ENCODE measurements at regions not wholly inside any gene's neighbourhood (a gene's known extent, or its start where the extent isn't known, plus 50 kb on each side); places are given as distances from the start of the nearest gene placed in this dataset.

- no peak for TF ChIP-seq ETS1 (IDR thresholded peaks at IDR 0.05)
- no peak for TF ChIP-seq STAT1 (IDR thresholded peaks at IDR 0.05; ENCODE audit: unreplicated experiment)
- TF ChIP-seq, protein P1, sequence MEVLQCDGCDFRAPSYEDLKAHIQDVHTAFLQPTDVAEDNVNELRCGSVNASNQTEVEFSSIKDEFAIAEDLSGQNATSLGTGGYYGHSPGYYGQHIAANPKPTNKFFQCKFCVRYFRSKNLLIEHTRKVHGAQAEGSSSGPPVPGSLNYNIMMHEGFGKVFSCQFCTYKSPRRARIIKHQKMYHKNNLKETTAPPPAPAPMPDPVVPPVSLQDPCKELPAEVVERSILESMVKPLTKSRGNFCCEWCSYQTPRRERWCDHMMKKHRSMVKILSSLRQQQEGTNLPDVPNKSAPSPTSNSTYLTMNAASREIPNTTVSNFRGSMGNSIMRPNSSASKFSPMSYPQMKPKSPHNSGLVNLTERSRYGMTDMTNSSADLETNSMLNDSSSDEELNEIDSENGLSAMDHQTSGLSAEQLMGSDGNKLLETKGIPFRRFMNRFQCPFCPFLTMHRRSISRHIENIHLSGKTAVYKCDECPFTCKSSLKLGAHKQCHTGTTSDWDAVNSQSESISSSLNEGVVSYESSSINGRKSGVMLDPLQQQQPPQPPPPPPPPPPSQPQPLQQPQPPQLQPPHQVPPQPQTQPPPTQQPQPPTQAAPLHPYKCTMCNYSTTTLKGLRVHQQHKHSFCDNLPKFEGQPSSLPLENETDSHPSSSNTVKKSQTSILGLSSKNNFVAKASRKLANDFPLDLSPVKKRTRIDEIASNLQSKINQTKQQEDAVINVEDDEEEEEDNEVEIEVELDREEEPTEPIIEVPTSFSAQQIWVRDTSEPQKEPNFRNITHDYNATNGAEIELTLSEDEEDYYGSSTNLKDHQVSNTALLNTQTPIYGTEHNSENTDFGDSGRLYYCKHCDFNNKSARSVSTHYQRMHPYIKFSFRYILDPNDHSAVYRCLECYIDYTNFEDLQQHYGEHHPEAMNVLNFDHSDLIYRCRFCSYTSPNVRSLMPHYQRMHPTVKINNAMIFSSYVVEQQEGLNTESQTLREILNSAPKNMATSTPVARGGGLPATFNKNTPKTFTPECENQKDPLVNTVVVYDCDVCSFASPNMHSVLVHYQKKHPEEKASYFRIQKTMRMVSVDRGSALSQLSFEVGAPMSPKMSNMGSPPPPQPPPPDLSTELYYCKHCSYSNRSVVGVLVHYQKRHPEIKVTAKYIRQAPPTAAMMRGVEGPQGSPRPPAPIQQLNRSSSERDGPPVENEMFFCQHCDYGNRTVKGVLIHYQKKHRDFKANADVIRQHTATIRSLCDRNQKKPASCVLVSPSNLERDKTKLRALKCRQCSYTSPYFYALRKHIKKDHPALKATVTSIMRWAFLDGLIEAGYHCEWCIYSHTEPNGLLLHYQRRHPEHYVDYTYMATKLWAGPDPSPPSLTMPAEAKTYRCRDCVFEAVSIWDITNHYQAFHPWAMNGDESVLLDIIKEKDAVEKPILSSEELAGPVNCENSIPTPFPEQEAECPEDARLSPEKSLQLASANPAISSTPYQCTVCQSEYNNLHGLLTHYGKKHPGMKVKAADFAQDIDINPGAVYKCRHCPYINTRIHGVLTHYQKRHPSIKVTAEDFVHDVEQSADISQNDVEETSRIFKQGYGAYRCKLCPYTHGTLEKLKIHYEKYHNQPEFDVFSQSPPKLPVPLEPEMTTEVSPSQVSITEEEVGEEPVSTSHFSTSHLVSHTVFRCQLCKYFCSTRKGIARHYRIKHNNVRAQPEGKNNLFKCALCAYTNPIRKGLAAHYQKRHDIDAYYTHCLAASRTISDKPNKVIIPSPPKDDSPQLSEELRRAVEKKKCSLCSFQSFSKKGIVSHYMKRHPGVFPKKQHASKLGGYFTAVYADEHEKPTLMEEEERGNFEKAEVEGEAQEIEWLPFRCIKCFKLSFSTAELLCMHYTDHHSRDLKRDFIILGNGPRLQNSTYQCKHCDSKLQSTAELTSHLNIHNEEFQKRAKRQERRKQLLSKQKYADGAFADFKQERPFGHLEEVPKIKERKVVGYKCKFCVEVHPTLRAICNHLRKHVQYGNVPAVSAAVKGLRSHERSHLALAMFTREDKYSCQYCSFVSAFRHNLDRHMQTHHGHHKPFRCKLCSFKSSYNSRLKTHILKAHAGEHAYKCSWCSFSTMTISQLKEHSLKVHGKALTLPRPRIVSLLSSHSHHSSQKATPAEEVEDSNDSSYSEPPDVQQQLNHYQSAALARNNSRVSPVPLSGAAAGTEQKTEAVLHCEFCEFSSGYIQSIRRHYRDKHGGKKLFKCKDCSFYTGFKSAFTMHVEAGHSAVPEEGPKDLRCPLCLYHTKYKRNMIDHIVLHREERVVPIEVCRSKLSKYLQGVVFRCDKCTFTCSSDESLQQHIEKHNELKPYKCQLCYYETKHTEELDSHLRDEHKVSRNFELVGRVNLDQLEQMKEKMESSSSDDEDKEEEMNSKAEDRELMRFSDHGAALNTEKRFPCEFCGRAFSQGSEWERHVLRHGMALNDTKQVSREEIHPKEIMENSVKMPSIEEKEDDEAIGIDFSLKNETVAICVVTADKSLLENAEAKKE (CRISPR knock-in tag; IDR thresholded peaks at IDR 0.05) = no peak
- no peak for TF ChIP-seq JUNB (IDR thresholded peaks at IDR 0.05; ENCODE audit: unreplicated experiment)
- TF ChIP-seq NANOG (IDR thresholded peaks at IDR 0.05; ENCODE audit: borderline replicate concordance) = no peak
- TF ChIP-seq CREB1 (CRISPR knock-in tag; IDR thresholded peaks at IDR 0.05; ENCODE audit: low read depth) = no peak
Observed at GRCh38 chr5:68780299-68780955, 313.4 kb upstream of the SLC30A5 start (continued).

- no peak overlapping the region for H3K4me3 Mint-ChIP-seq
- peaks cover 17% of the 10 kb centered on the region for H3K4me1 ChIP-seq (ENCODE audit: insufficient read depth)
- peaks cover 9% of the 10 kb centered on the region; the same call in 1 of the 2 replicates for H3K27me3 ChIP-seq (ENCODE audit: insufficient read depth)
- no peak for DNase-seq (ENCODE audit: low spot score)
- peaks cover 4% of the 10 kb centered on the region; the same call in 1 of the 3 replicates for H3K9me3 Mint-ChIP-seq
- no peak overlapping the region for H3K27ac Mint-ChIP-seq
- H3K36me3 ChIP-seq (ENCODE audit: insufficient read depth) = no peaks in the 10 kb centered on the region
- H3K27ac ChIP-seq (ENCODE audit: low read depth) = no peak overlapping the region
- peaks cover 2% of the 10 kb centered on the region for H3K27me3 Mint-ChIP-seq (ENCODE audit: insufficient read depth, low read depth, poor library complexity)
- H3K9me2 ChIP-seq (ENCODE audit: insufficient read depth) = peaks cover 23% of the 10 kb centered on the region
- no peak for ATAC-seq
- H4K20me1 ChIP-seq (replicated peaks; ENCODE audit: insufficient read depth) = no peaks in the 10 kb centered on the region
- peaks cover 10% of the 10 kb centered on the region for H3K4me1 Mint-ChIP-seq
- no peaks in the 10 kb centered on the region for H3K36me3 Mint-ChIP-seq (ENCODE audit: low read depth)
- H3F3A ChIP-seq (replicated peaks; ENCODE audit: low read depth) = no peaks in the 10 kb centered on the region
- no peaks in the 10 kb centered on the region for H3K79me2 ChIP-seq (replicated peaks; ENCODE audit: insufficient read depth)
- H2AFZ ChIP-seq = no peak overlapping the region; the same call in 1 of the 2 replicates
- H3K4me3 ChIP-seq = no peak overlapping the region
- H3K4me2 ChIP-seq = peak overlapping the region; percentile 26; the same call in 1 of the 2 replicates
- no peak for TF ChIP-seq JUNB (IDR thresholded peaks at IDR 0.05; ENCODE audit: unreplicated experiment)
- no peak for TF ChIP-seq ZNF114 (CRISPR knock-in tag; IDR thresholded peaks at IDR 0.05)
- TF ChIP-seq EZH2 (IDR thresholded peaks at IDR 0.05; ENCODE audit: low read depth, unreplicated experiment) = no peak
- TF ChIP-seq, protein P2, sequence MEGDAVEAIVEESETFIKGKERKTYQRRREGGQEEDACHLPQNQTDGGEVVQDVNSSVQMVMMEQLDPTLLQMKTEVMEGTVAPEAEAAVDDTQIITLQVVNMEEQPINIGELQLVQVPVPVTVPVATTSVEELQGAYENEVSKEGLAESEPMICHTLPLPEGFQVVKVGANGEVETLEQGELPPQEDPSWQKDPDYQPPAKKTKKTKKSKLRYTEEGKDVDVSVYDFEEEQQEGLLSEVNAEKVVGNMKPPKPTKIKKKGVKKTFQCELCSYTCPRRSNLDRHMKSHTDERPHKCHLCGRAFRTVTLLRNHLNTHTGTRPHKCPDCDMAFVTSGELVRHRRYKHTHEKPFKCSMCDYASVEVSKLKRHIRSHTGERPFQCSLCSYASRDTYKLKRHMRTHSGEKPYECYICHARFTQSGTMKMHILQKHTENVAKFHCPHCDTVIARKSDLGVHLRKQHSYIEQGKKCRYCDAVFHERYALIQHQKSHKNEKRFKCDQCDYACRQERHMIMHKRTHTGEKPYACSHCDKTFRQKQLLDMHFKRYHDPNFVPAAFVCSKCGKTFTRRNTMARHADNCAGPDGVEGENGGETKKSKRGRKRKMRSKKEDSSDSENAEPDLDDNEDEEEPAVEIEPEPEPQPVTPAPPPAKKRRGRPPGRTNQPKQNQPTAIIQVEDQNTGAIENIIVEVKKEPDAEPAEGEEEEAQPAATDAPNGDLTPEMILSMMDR (conservative IDR thresholded peaks at IDR 0.05; ENCODE audit: low read depth in 2 of 2) = no peak
- no peak for TF ChIP-seq ZNF331 (CRISPR knock-in tag; IDR thresholded peaks at IDR 0.05; ENCODE audit: low read depth)
- no peak for TF ChIP-seq POLR2AphosphoS5 (IDR thresholded peaks at IDR 0.05; ENCODE audit: low read depth)
- TF ChIP-seq EZH2phosphoT487 (IDR thresholded peaks at IDR 0.05; ENCODE audit: unreplicated experiment) = no peak
- TF ChIP-seq, protein P3, sequence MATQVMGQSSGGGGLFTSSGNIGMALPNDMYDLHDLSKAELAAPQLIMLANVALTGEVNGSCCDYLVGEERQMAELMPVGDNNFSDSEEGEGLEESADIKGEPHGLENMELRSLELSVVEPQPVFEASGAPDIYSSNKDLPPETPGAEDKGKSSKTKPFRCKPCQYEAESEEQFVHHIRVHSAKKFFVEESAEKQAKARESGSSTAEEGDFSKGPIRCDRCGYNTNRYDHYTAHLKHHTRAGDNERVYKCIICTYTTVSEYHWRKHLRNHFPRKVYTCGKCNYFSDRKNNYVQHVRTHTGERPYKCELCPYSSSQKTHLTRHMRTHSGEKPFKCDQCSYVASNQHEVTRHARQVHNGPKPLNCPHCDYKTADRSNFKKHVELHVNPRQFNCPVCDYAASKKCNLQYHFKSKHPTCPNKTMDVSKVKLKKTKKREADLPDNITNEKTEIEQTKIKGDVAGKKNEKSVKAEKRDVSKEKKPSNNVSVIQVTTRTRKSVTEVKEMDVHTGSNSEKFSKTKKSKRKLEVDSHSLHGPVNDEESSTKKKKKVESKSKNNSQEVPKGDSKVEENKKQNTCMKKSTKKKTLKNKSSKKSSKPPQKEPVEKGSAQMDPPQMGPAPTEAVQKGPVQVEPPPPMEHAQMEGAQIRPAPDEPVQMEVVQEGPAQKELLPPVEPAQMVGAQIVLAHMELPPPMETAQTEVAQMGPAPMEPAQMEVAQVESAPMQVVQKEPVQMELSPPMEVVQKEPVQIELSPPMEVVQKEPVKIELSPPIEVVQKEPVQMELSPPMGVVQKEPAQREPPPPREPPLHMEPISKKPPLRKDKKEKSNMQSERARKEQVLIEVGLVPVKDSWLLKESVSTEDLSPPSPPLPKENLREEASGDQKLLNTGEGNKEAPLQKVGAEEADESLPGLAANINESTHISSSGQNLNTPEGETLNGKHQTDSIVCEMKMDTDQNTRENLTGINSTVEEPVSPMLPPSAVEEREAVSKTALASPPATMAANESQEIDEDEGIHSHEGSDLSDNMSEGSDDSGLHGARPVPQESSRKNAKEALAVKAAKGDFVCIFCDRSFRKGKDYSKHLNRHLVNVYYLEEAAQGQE (IDR thresholded peaks at IDR 0.05; ENCODE audit: unreplicated experiment) = no peak
Observed at GRCh38 chr5:68793074-68793473, 300.7 kb upstream of the SLC30A5 start.

Data from GM23338 (cell line).